ENCODE measurements at regions not wholly inside any gene's neighbourhood (a gene's known extent, or its start where the extent isn't known, plus 50 kb on each side); places are given as distances from the start of the nearest gene placed in this dataset.

DNA sequence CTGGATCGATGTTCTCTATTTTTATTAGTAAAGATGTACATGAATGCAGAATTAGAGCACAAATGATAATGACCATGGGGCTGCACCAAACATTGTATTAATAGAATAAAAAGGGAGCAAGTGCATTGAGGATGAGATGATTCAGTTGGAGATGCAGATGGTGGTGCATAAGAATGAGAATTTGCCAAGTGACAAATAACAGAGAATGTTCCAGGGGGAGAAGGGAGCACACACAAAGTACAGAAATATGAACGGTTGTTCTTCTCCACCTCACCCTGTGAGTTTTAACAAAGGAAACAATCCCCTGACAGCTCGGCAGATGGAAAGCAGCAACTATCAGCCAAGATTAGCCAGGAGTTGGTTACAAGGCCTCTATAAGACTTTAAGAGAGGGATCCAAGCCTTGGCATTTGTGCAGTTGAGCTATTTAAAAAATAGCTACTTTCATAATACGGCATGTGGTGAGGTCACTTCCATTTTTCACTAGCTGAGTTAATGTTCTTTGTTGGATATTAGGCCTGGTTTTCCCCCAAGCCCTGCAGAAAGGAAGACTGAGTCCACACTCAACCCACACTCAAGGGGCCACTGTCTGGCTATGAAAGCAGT is 462.5 kb downstream of the TNS3 start:
- H2BK20ac ChIP-seq (ENCODE audit: low read depth, low read length) = no peak overlapping the region
- H3K9ac ChIP-seq (ENCODE audit: low read depth, low read length) = no peak overlapping the region
- in situ Hi-C loops (cut with MboI; ENCODE audit: low sequenced_read_pairs) (no loop called here), intact Hi-C loops (cut with micrococcal nuclease) (no loop called here), dilution Hi-C loops (cut with HindIII; ENCODE audit: low sequenced_read_pairs, unreplicated experiment) (no loop called here)
- H3K56ac ChIP-seq (ENCODE audit: extremely low read depth, insufficient read depth, low read length) = no peak overlapping the region
- DNase-seq (no peak), ATAC-seq (ENCODE audit: low read depth) (no peak)
- no peak overlapping the region for H2BK15ac ChIP-seq (ENCODE audit: low read depth, low read length)
- CTCF ChIA-PET = interaction anchor here (0.9 kb wide), 1 partner anchor 1198 kb away, joined by 3 read pairs; the partner anchor contains the start of gene IGFBP3
- H3K18ac ChIP-seq (ENCODE audit: low read depth, low read length) = no peak overlapping the region
- BruUV-seq (replicated peaks) = no TSS peak
- H3K4ac ChIP-seq (ENCODE audit: low read depth, low read length) = no peak overlapping the region
- no peak overlapping the region for H2AK9ac ChIP-seq (replicated peaks; ENCODE audit: low read depth, low read length, poor library complexity)
- no peak overlapping the region for H3K23ac ChIP-seq (ENCODE audit: low read depth, low read length)
- no peak overlapping the region for H2BK120ac ChIP-seq (ENCODE audit: low read depth, low read length)
- H2AFZ ChIP-seq (replicated peaks; ENCODE audit: low read length, poor library complexity) = no peak overlapping the region
- H3K14ac ChIP-seq (replicated peaks; ENCODE audit: low read depth, low read length) = no peak overlapping the region
- no peaks in the 10 kb centered on the region for H4K20me1 ChIP-seq (ENCODE audit: insufficient read depth, low read length)
- POLR2A ChIA-PET (ENCODE audit: unreplicated experiment) = no interaction called here
- no peak overlapping the region for H4K8ac ChIP-seq (ENCODE audit: low read depth in 2 of 2, low read length in 2 of 2)
- H3K27ac ChIP-seq (ENCODE audit: insufficient read depth, low read length) = no peak overlapping the region
- no peaks in the 10 kb centered on the region for H3K9me1 ChIP-seq (ENCODE audit: insufficient read depth, low read length)
- H3K79me1 ChIP-seq (ENCODE audit: low read depth in 1 of 2, low read length in 2 of 2) = no peaks in the 10 kb centered on the region
- H3K4me2 ChIP-seq (ENCODE audit: low read depth, low read length) = no peak overlapping the region
- no peaks in the 10 kb centered on the region; the same call in 1 of the 2 replicates for H3K4me1 ChIP-seq (ENCODE audit: control insufficient read depth, insufficient read depth, low read length)
- H3K4me3 ChIP-seq (ENCODE audit: insufficient read depth, low read depth, low read length) = no peak overlapping the region
- WGBS, 2 experiments (ENCODE audit: extremely low coverage in 2 of 2, insufficient read length in 1 of 2) = no CpG with 5 or more reads among the region's 4 CpGs
- no peak overlapping the region for H2AK5ac ChIP-seq (ENCODE audit: low read depth, low read length)
- H3K36me3 ChIP-seq (ENCODE audit: control insufficient read depth, insufficient read depth, low read length) = no peaks in the 10 kb centered on the region
- H2BK5ac ChIP-seq (ENCODE audit: low read depth, low read length, poor library complexity, severe bottlenecking) = no peak overlapping the region
- H4K91ac ChIP-seq (ENCODE audit: insufficient read depth, low read depth, low read length) = no peak overlapping the region
- no peaks in the 10 kb centered on the region for H3K9me3 ChIP-seq (ENCODE audit: control insufficient read depth, insufficient read depth, low read length)
- H3K27me3 ChIP-seq (ENCODE audit: control insufficient read depth, insufficient read depth, low read length) = peaks cover 4% of the 10 kb centered on the region
- H4K5ac ChIP-seq (ENCODE audit: low read depth, low read length) = no peak overlapping the region
- TF ChIP-seq NFE2L2 (IDR thresholded peaks at IDR 0.05; ENCODE audit: low read depth, low read length) = no peak

Measured in IMR-90 (cell line).